VCaP (cell line): ENCODE measurements at regions not wholly inside any gene's neighbourhood (a gene's known extent, or its start where the extent isn't known, plus 50 kb on each side); places are given as distances from the start of the nearest gene placed in this dataset.

Experiments used
- H3K27ac ChIP-seq: fragments of 450-650 bp; 2 replicates; pipeline ENCODE4 v1.5.1; 2017
- CTCF ChIP-seq: fragments of 450-650 bp; conservative IDR thresholded peaks from 2 replicates; pipeline ENCODE4 v1.5.1; 2017; ENCODE audit warnings: mild to moderate bottlenecking, moderate library complexity

GRCh38 chr5:120886351-120886860, 422.3 kb downstream of the PRR16 start:
- no peak for TF ChIP-seq CTCF

DNA sequence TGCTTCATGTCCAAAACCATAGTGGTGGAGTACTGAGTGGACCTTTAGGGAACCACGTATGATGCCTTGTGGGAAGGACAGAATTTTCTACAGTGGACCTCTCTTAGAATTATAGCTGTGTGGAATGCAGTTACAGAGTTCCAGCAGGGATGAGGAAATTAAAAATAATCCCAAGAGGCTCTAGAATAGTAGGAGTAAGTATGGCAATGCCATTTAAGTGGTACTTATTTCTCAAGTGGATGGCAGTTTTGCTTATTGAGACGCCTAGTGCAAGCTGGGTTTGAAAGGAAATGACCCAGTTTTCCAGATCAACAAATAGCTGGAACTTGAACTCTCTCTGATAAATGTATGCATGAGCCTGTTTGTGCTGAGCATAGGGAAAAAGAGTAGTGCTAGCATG, 431.6 kb downstream of the PRR16 start:
- H3K27ac ChIP-seq = no peak overlapping the region

More at GRCh38 chr5:120886351-120886860, 422.3 kb downstream of the PRR16 start:
- H3K27ac ChIP-seq = no peak overlapping the region

DNA sequence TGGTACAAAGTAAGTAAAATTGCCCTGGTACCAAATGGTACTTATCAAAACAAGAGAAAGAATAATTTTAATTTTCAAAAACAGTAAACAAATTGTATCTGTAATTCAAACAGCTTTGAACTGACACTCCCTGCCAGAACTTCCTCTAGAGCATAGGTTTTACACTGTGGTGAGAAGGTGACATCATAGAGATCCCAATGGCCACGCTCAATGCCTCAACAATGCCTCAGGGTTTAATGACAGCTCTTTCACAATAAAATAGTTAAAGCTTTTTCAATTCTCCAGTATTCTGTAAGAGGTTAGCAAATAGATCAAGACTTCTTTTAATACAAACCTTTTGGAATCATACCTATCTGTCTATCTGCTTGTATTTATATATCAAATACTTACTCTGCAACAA, 437.1 kb downstream of the PRR16 start:
- H3K27ac ChIP-seq = no peak overlapping the region
- no peak for TF ChIP-seq CTCF

More for the DNA sequence above, 431.6 kb downstream of the PRR16 start:
- no peak for TF ChIP-seq CTCF

DNA sequence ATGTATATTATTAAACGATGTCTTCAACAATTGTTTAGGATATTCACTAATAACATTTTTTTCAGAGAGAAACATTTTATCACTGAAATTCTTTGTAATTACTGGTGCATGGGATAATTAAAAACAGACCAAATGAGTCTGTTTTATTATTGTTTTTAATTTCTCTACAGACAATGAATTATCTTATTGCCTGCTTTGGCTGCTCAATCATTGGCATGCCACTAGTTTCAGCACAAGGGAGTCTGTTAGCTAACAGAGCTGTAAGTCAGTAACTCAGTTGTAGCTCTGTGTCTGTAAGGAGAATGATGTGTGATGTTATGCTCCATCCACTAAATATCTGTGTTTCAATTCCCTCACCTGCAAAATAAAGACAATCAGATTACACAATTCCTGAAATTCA, 443.9 kb downstream of the PRR16 start:
- no peak overlapping the region for H3K27ac ChIP-seq
- no peak for TF ChIP-seq CTCF

- H3K27ac ChIP-seq = no peak overlapping the region
- TF ChIP-seq CTCF = no peak
Measured at GRCh38 chr5:120910629-120911028, 446.5 kb downstream of the PRR16 start.

GRCh38 chr5:120913396-120913795, 449.3 kb downstream of the PRR16 start:
- TF ChIP-seq CTCF = no peak

GRCh38 chr5:120917214-120917758, 453.2 kb downstream of the PRR16 start:
- H3K27ac ChIP-seq = no peak overlapping the region
- TF ChIP-seq CTCF = no peak

More at GRCh38 chr5:120913396-120913795, 449.3 kb downstream of the PRR16 start:
- no peak overlapping the region for H3K27ac ChIP-seq
